HEK293 (cell line): ENCODE measurements at regions not wholly inside any gene's neighbourhood (a gene's known extent, or its start where the extent isn't known, plus 50 kb on each side); places are given as distances from the start of the nearest gene placed in this dataset.

Source experiments
- CTCF ChIA-PET: fragments of 350-600 bp; formaldehyde crosslinking; extraction: SDS; loops from one replicate; lab custom pipeline; 2021; ENCODE audit warnings: antibody characterized with exemption; lab: Yijun Ruan, JAX
- POLR2A ChIA-PET: fragments of 300-600 bp; formaldehyde crosslinking; extraction: SDS; loops from one replicate; lab custom pipeline; 2020; ENCODE audit warnings: antibody characterized with exemption, inconsistent platforms; lab: Yijun Ruan, JAX
- H3K27ac ChIP-seq: fragments of 200-500 bp; sonication (Bioruptor generic); 2 replicates; pipeline ENCODE4 v1.5.1; 2014; ENCODE audit warnings: low read depth, low read length, control low read depth, inconsistent platforms; ENCODE audit errors: extremely low read depth
- H3K36me3 ChIP-seq, 2 experiments: fragments of 200-500 bp in 1 of 2; sonication (Bioruptor generic) in 1 of 2; 1 replicate in 1 of 2; 2 replicates in 1 of 2; pipeline ENCODE4 v1.5.1; 2014 to 2017; ENCODE audit warnings: inconsistent platforms in 2 of 2, low read length in 2 of 2; ENCODE audit not compliant: control insufficient read depth in 2 of 2, insufficient read depth in 1 of 2
- H3K4me1 ChIP-seq: fragments of 200-500 bp; sonication (Bioruptor generic); 2 replicates; pipeline ENCODE4 v1.5.1; 2014; ENCODE audit warnings: mild to moderate bottlenecking, low read length, inconsistent platforms; ENCODE audit not compliant: control insufficient read depth, insufficient read depth
- H3K4me3 ChIP-seq: 2 replicates; pipeline ENCODE4 v1.5.1; 2011; ENCODE audit warnings: low read depth, mild to moderate bottlenecking, control low read depth, low read length, moderate library complexity
- H3K9me3 ChIP-seq: fragments of 200-500 bp; sonication (Bioruptor generic); 2 replicates; pipeline ENCODE4 v1.5.1; 2014; ENCODE audit warnings: low read depth, low read length, inconsistent platforms; ENCODE audit not compliant: control insufficient read depth, insufficient read depth
- ELK4 ChIP-seq: IDR thresholded peaks from 2 replicates; pipeline ENCODE4 v1.6.1; 2011; ENCODE audit warnings: mild to moderate bottlenecking, low read depth, low read length, borderline replicate concordance
- GFI1B ChIP-seq: fragments of 450-650 bp; formaldehyde crosslinking; IDR thresholded peaks from 2 replicates; pipeline ENCODE4 v1.5.1; 2016; ENCODE audit warnings: missing biosample characterization, missing genetic modification characterization
- HOXA7 ChIP-seq: sonication (generic); formaldehyde crosslinking; IDR thresholded peaks from 2 replicates; pipeline ENCODE4 v1.8.1; 2022; ENCODE audit warnings: missing genetic modification reagents, borderline replicate concordance
- KLF17 ChIP-seq: fragments of 450-650 bp; formaldehyde crosslinking; IDR thresholded peaks from 2 replicates; pipeline ENCODE4 v1.5.1; 2016; ENCODE audit warnings: missing biosample characterization, missing genetic modification characterization
- SCRT2 ChIP-seq: fragments of 450-650 bp; formaldehyde crosslinking; IDR thresholded peaks from 2 replicates; pipeline ENCODE4 v1.5.1; 2016; ENCODE audit warnings: missing biosample characterization, missing genetic modification characterization
- ZBTB10 ChIP-seq: fragments of 450-650 bp; formaldehyde crosslinking; IDR thresholded peaks from 2 replicates; pipeline ENCODE4 v1.5.1; 2016; ENCODE audit warnings: missing biosample characterization, missing genetic modification characterization
- ZNF112 ChIP-seq: fragments of 450-650 bp; formaldehyde crosslinking; IDR thresholded peaks from 2 replicates; pipeline ENCODE4 v1.5.0; 2017; ENCODE audit warnings: missing biosample characterization, missing genetic modification characterization
- ZNF121 ChIP-seq: fragments of 450-650 bp; formaldehyde crosslinking; IDR thresholded peaks from 2 replicates; pipeline ENCODE4 v1.5.1; 2016; ENCODE audit warnings: missing biosample characterization, missing genetic modification characterization
- ZNF280C ChIP-seq: fragments of 450-650 bp; formaldehyde crosslinking; IDR thresholded peaks from 2 replicates; pipeline ENCODE4 v1.5.1; 2016; ENCODE audit warnings: missing biosample characterization, missing genetic modification characterization
- ZNF324 ChIP-seq: fragments of 450-650 bp; formaldehyde crosslinking; IDR thresholded peaks from 2 replicates; pipeline ENCODE4 v1.5.1; 2016; ENCODE audit warnings: missing biosample characterization, missing genetic modification characterization
- ZNF394 ChIP-seq: fragments of 450-650 bp; formaldehyde crosslinking; IDR thresholded peaks from 2 replicates; pipeline ENCODE4 v1.5.1; 2016; ENCODE audit warnings: missing biosample characterization, missing genetic modification characterization, mild to moderate bottlenecking, moderate library complexity, borderline replicate concordance
- ZNF426 ChIP-seq: fragments of 450-650 bp; formaldehyde crosslinking; IDR thresholded peaks from 2 replicates; pipeline ENCODE4 v1.5.1; 2017; ENCODE audit warnings: missing biosample characterization, missing genetic modification characterization, mild to moderate bottlenecking, inconsistent platforms, moderate library complexity
- ZNF529 ChIP-seq: fragments of 450-650 bp; formaldehyde crosslinking; IDR thresholded peaks from 2 replicates; pipeline ENCODE4 v1.5.1; 2017; ENCODE audit warnings: missing genetic modification characterization, missing biosample characterization; ENCODE audit not compliant: insufficient replicate concordance
- ZNF560 ChIP-seq: fragments of 450-650 bp; formaldehyde crosslinking; IDR thresholded peaks from 2 replicates; pipeline ENCODE4 v1.5.1; 2017; ENCODE audit warnings: missing biosample characterization, missing genetic modification characterization, borderline replicate concordance
- ZNF596 ChIP-seq: fragments of 450-650 bp; IDR thresholded peaks from 2 replicates; pipeline ENCODE4 v1.5.0; 2018; ENCODE audit warnings: missing biosample characterization, mild to moderate bottlenecking, missing genetic modification characterization, moderate library complexity
- ZNF626 ChIP-seq: fragments of 450-650 bp; sonication (Bioruptor Pico); formaldehyde crosslinking; IDR thresholded peaks from 2 replicates; pipeline ENCODE4 v1.5.1; 2018; ENCODE audit warnings: missing biosample characterization, missing genetic modification characterization, inconsistent platforms
- ZNF660 ChIP-seq: fragments of 450-650 bp; IDR thresholded peaks from 2 replicates; pipeline ENCODE4 v1.5.1; 2018; ENCODE audit warnings: missing biosample characterization, mild to moderate bottlenecking, missing genetic modification characterization
- ZNF704 ChIP-seq: fragments of 450-650 bp; formaldehyde crosslinking; IDR thresholded peaks from 2 replicates; pipeline ENCODE4 v1.5.1; 2016; ENCODE audit warnings: missing biosample characterization, missing genetic modification characterization
- ZNF777 ChIP-seq: fragments of 450-650 bp; formaldehyde crosslinking; IDR thresholded peaks from 2 replicates; pipeline ENCODE4 v1.5.1; 2017; ENCODE audit warnings: missing biosample characterization, missing genetic modification characterization, borderline replicate concordance
- ZNF830 ChIP-seq: fragments of 450-650 bp; IDR thresholded peaks from 2 replicates; pipeline ENCODE4 v1.5.0; 2018; ENCODE audit warnings: missing biosample characterization, missing genetic modification characterization, low read depth, mild to moderate bottlenecking, moderate library complexity

GRCh38 chr12:105723066-105723465, 392.6 kb downstream of the C12orf75 start (continued):
- no peak for TF ChIP-seq ZNF280C (tag by site-specific recombination)
- TF ChIP-seq ZNF529, result no peak
- TF ChIP-seq ZNF324 (tag by site-specific recombination), result no peak
- no peak for TF ChIP-seq ELK4
- TF ChIP-seq ZBTB10 (tag by site-specific recombination), result no peak

- TF ChIP-seq ZNF426 (tag by site-specific recombination) (no peak), ZNF560 (tag by site-specific recombination) (no peak), ZNF626 (tag by site-specific recombination) (no peak), HOXA7 (no peak), ZNF112 (tag by site-specific recombination) (no peak), ZNF660 (tag by site-specific recombination) (no peak), ZNF596 (no peak), SCRT2 (tag by site-specific recombination) (no peak), ZNF777 (tag by site-specific recombination) (no peak), KLF17 (tag by site-specific recombination) (no peak), ZNF704 (tag by site-specific recombination) (no peak), GFI1B (tag by site-specific recombination) (no peak), ZNF394 (no peak), ZNF121 (tag by site-specific recombination) (no peak), ZNF830 (tag by site-specific recombination) (no peak)
- Histone ChIP-seq H3K27ac (no peak overlapping the region), H3K36me3 (no peaks in the 10 kb centered on the region), H3K4me1 (no peaks in the 10 kb centered on the region), H3K9me3 (no peaks in the 10 kb centered on the region), H3K4me3 (no peak overlapping the region)
- CTCF ChIA-PET, result interaction anchor here (1.2 kb wide), 1 partner anchor 18 kb away, joined by 3 read pairs; no protein-coding TSS in a partner anchor
- POLR2A ChIA-PET, result no interaction called here
Measured at GRCh38 chr12:105723494-105723893, 393.0 kb downstream of the C12orf75 start.
